GM23338 (cell line): ENCODE measurements at regions not wholly inside any gene's neighbourhood (a gene's known extent, or its start where the extent isn't known, plus 50 kb on each side); places are given as distances from the start of the nearest gene placed in this dataset.

Experiments
- CREB1 ChIP-seq: fragments of 250-450 bp; sonication (Bioruptor Pico); IDR thresholded peaks from 2 replicates; pipeline ENCODE4 v1.5.0; 2020; ENCODE audit warnings: low read depth, mild to moderate bottlenecking, moderate library complexity
- CTCF ChIP-seq, 2 experiments: fragments of 200-600 bp in 1 of 2; sonication (generic) in 1 of 2; conservative IDR thresholded peaks; 2 replicates each; pipeline versions ENCODE4 v1.5.1 to v1.6.1; 2016 to 2017; ENCODE audit warnings: antibody characterized with exemption in 2 of 2, low read depth in 2 of 2, mild to moderate bottlenecking in 2 of 2, moderate library complexity in 1 of 2
- EZH2 ChIP-seq: fragments of 200-600 bp; sonication (generic); IDR thresholded peaks from one replicate; pipeline ENCODE4 v1.8.0; 2017; ENCODE audit warnings: antibody characterized with exemption, mild to moderate bottlenecking, low read depth; ENCODE audit not compliant: unreplicated experiment
- EZH2phosphoT487 ChIP-seq: fragments of 200-600 bp; sonication (generic); IDR thresholded peaks from one replicate; pipeline ENCODE4 v1.8.1; 2018; ENCODE audit warnings: antibody characterized with exemption; ENCODE audit not compliant: unreplicated experiment
- JUNB ChIP-seq: IDR thresholded peaks from one replicate; pipeline ENCODE4 v1.6.1; 2016; ENCODE audit warnings: antibody characterized with exemption; ENCODE audit not compliant: unreplicated experiment
- NANOG ChIP-seq: IDR thresholded peaks from 2 replicates; pipeline ENCODE4 v1.6.1; 2016; ENCODE audit warnings: antibody characterized with exemption, borderline replicate concordance
- POLR2AphosphoS5 ChIP-seq: IDR thresholded peaks from 2 replicates; pipeline ENCODE4 v1.6.1; 2016; ENCODE audit warnings: antibody characterized with exemption, low read depth
- REST ChIP-seq: IDR thresholded peaks from one replicate; pipeline ENCODE4 v1.6.1; 2018; ENCODE audit warnings: antibody characterized with exemption; ENCODE audit not compliant: unreplicated experiment
- STAT1 ChIP-seq: IDR thresholded peaks from one replicate; pipeline ENCODE4 v1.6.1; 2016; ENCODE audit warnings: antibody characterized with exemption; ENCODE audit not compliant: unreplicated experiment
- ZNF114 ChIP-seq: fragments of 250-450 bp; sonication (Bioruptor Pico); IDR thresholded peaks from 2 replicates; pipeline ENCODE4 v1.5.0; 2020; ENCODE audit warnings: mild to moderate bottlenecking, moderate library complexity
- ZNF331 ChIP-seq: fragments of 250-450 bp; sonication (Bioruptor Pico); IDR thresholded peaks from 2 replicates; pipeline ENCODE4 v1.5.0; 2020; ENCODE audit warnings: low read depth, mild to moderate bottlenecking, moderate library complexity
- TF ChIP-seq, protein P1 (sequence below): IDR thresholded peaks from 2 replicates; pipeline ENCODE4 v1.6.1; 2016; ENCODE audit warnings: antibody characterized with exemption
- TF ChIP-seq, protein P2 (sequence below): fragments of 250-450 bp; sonication (Bioruptor Pico); IDR thresholded peaks from 2 replicates; pipeline ENCODE4 v1.5.0; 2020; ENCODE audit warnings: mild to moderate bottlenecking, moderate library complexity

DNA sequence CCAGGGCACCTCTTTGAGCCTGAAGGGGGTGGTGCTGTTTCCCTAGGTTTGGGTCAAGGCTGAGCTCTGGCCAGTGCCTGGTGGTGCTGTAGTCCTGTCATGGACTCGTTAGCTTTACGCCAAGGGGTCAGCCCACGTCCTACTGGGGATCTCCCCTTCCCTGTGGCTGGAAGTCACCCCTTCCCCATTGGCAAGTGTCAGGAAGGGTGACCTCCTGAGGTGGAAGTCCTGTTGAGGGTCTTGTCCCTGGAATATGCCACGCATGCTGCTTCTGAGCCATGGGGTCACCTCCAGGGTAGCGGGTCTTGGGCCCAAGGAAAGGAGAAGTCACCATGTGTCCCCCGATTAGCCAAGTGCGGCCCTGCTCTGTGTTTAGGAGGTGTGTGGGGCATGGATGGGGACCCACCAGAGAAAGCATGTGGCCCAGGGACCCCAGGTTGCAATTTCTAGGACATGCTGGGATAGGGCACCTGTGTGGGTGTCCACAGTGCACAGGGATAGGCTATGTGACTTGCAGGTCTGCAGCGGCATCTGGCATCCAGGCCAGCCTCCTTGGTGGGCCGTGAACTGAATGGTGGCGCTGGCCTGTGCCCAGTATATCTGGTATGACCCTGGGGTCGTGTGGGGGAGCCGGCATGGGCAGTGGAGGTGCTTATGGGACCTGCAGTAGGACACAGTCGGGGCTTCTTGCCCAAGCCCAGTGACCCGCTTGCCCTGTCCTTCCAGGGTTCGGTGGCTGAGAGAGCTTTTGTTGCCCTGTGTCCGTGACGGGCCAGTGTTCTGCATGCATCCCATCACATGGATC is 226.7 kb downstream of the SNRPN start:
- no peak for TF ChIP-seq ZNF331 (CRISPR knock-in tag)
- no peak for TF ChIP-seq CTCF (conservative IDR thresholded peaks at IDR 0.05; ENCODE audit: low read depth in 2 of 2)
- no peak for TF ChIP-seq EZH2
- TF ChIP-seq EZH2phosphoT487: no peak
- TF ChIP-seq JUNB: no peak
- TF ChIP-seq, protein P1, sequence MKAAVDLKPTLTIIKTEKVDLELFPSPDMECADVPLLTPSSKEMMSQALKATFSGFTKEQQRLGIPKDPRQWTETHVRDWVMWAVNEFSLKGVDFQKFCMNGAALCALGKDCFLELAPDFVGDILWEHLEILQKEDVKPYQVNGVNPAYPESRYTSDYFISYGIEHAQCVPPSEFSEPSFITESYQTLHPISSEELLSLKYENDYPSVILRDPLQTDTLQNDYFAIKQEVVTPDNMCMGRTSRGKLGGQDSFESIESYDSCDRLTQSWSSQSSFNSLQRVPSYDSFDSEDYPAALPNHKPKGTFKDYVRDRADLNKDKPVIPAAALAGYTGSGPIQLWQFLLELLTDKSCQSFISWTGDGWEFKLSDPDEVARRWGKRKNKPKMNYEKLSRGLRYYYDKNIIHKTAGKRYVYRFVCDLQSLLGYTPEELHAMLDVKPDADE: no peak
- no peak for TF ChIP-seq CREB1
- TF ChIP-seq ZNF114 (CRISPR knock-in tag): no peak
- TF ChIP-seq POLR2AphosphoS5: no peak
- no peak for TF ChIP-seq REST
- TF ChIP-seq NANOG: no peak
- TF ChIP-seq, protein P2, sequence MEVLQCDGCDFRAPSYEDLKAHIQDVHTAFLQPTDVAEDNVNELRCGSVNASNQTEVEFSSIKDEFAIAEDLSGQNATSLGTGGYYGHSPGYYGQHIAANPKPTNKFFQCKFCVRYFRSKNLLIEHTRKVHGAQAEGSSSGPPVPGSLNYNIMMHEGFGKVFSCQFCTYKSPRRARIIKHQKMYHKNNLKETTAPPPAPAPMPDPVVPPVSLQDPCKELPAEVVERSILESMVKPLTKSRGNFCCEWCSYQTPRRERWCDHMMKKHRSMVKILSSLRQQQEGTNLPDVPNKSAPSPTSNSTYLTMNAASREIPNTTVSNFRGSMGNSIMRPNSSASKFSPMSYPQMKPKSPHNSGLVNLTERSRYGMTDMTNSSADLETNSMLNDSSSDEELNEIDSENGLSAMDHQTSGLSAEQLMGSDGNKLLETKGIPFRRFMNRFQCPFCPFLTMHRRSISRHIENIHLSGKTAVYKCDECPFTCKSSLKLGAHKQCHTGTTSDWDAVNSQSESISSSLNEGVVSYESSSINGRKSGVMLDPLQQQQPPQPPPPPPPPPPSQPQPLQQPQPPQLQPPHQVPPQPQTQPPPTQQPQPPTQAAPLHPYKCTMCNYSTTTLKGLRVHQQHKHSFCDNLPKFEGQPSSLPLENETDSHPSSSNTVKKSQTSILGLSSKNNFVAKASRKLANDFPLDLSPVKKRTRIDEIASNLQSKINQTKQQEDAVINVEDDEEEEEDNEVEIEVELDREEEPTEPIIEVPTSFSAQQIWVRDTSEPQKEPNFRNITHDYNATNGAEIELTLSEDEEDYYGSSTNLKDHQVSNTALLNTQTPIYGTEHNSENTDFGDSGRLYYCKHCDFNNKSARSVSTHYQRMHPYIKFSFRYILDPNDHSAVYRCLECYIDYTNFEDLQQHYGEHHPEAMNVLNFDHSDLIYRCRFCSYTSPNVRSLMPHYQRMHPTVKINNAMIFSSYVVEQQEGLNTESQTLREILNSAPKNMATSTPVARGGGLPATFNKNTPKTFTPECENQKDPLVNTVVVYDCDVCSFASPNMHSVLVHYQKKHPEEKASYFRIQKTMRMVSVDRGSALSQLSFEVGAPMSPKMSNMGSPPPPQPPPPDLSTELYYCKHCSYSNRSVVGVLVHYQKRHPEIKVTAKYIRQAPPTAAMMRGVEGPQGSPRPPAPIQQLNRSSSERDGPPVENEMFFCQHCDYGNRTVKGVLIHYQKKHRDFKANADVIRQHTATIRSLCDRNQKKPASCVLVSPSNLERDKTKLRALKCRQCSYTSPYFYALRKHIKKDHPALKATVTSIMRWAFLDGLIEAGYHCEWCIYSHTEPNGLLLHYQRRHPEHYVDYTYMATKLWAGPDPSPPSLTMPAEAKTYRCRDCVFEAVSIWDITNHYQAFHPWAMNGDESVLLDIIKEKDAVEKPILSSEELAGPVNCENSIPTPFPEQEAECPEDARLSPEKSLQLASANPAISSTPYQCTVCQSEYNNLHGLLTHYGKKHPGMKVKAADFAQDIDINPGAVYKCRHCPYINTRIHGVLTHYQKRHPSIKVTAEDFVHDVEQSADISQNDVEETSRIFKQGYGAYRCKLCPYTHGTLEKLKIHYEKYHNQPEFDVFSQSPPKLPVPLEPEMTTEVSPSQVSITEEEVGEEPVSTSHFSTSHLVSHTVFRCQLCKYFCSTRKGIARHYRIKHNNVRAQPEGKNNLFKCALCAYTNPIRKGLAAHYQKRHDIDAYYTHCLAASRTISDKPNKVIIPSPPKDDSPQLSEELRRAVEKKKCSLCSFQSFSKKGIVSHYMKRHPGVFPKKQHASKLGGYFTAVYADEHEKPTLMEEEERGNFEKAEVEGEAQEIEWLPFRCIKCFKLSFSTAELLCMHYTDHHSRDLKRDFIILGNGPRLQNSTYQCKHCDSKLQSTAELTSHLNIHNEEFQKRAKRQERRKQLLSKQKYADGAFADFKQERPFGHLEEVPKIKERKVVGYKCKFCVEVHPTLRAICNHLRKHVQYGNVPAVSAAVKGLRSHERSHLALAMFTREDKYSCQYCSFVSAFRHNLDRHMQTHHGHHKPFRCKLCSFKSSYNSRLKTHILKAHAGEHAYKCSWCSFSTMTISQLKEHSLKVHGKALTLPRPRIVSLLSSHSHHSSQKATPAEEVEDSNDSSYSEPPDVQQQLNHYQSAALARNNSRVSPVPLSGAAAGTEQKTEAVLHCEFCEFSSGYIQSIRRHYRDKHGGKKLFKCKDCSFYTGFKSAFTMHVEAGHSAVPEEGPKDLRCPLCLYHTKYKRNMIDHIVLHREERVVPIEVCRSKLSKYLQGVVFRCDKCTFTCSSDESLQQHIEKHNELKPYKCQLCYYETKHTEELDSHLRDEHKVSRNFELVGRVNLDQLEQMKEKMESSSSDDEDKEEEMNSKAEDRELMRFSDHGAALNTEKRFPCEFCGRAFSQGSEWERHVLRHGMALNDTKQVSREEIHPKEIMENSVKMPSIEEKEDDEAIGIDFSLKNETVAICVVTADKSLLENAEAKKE: no peak
- no peak for TF ChIP-seq STAT1
